ENCODE measurements at regions not wholly inside any gene's neighbourhood (a gene's known extent, or its start where the extent isn't known, plus 50 kb on each side); places are given as distances from the start of the nearest gene placed in this dataset.

DNA sequence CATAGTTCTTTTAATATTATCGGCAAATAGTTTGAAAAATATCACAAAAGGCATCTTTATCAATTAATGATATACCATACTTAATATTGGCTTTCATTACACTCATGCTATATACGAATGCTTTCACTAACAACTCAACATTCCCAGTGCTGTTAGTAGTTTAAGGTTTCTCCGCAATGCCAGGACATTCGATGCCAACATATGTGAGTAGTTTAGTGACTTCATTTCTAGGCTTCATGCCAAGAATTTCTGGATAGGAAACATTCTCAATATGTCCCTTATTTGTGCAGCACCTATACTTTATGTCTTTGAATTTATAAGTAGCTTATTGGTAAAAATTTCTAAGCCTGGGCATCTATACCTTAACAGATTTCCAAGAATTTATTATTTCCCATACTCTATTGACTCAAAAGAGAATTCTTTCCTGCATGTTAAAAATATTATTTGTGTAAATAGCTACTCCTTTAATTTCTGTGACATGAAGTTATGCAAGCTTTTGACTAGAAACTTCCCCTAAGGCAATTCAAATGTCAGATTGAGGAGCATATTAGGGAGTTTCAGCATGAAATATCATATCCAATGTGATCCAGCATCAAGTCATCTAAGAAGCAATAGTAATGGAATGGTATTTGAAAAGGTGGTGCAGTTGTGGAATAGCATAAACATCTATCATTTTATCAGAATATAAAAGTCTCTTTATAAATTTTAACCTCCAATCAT lies 236.0 kb upstream of the STXBP5 start:
- no peak for DNase-seq
- Histone ChIP-seq H3K27me3 (no peaks in the 10 kb centered on the region), H3K9me3 (no peaks in the 10 kb centered on the region), H3K4me1 (ENCODE audit: insufficient read depth) (no peaks in the 10 kb centered on the region), H3K4me3 (no peak overlapping the region), H3K27ac (no peak overlapping the region), H3K36me3 (no peaks in the 10 kb centered on the region)
- 24 to 75% (median 44%) methylated on average over 4 of the region's 4 CpGs for WGBS, 3 donors
- intact Hi-C loops (cut with DNase I) = no loop called here
- TF ChIP-seq EP300 (IDR thresholded peaks at IDR 0.05) = no peak
- no peak for TF ChIP-seq POLR2A (IDR thresholded peaks at IDR 0.05)
- TF ChIP-seq, protein P1, sequence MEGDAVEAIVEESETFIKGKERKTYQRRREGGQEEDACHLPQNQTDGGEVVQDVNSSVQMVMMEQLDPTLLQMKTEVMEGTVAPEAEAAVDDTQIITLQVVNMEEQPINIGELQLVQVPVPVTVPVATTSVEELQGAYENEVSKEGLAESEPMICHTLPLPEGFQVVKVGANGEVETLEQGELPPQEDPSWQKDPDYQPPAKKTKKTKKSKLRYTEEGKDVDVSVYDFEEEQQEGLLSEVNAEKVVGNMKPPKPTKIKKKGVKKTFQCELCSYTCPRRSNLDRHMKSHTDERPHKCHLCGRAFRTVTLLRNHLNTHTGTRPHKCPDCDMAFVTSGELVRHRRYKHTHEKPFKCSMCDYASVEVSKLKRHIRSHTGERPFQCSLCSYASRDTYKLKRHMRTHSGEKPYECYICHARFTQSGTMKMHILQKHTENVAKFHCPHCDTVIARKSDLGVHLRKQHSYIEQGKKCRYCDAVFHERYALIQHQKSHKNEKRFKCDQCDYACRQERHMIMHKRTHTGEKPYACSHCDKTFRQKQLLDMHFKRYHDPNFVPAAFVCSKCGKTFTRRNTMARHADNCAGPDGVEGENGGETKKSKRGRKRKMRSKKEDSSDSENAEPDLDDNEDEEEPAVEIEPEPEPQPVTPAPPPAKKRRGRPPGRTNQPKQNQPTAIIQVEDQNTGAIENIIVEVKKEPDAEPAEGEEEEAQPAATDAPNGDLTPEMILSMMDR (IDR thresholded peaks at IDR 0.05) = no peak

GRCh38 chr6:146972546-146972945 lies 231.7 kb upstream of the STXBP5 start:
- H3K27me3 ChIP-seq = no peaks in the 10 kb centered on the region
- 71 to 86% (median 81%) methylated on average over 6 of the region's 6 CpGs for WGBS, 3 donors
- TF ChIP-seq, protein P1 (IDR thresholded peaks at IDR 0.05) = no peak
- TF ChIP-seq POLR2A (IDR thresholded peaks at IDR 0.05) = no peak
- TF ChIP-seq EP300 (IDR thresholded peaks at IDR 0.05) = no peak
- no peaks in the 10 kb centered on the region for H3K4me1 ChIP-seq (ENCODE audit: insufficient read depth)
- intact Hi-C loops (cut with DNase I) = no loop called here
- DNase-seq = no peak
- no peaks in the 10 kb centered on the region for H3K36me3 ChIP-seq
- no peak overlapping the region for H3K27ac ChIP-seq
- no peaks in the 10 kb centered on the region for H3K9me3 ChIP-seq
- H3K4me3 ChIP-seq = no peak overlapping the region

- H3K36me3 ChIP-seq = no peaks in the 10 kb centered on the region
- H3K27me3 ChIP-seq = no peaks in the 10 kb centered on the region
- H3K4me3 ChIP-seq = no peak overlapping the region
- no peak overlapping the region for H3K27ac ChIP-seq
- no peaks in the 10 kb centered on the region for H3K4me1 ChIP-seq (ENCODE audit: insufficient read depth)
- H3K9me3 ChIP-seq = no peaks in the 10 kb centered on the region
- 63 to 73% (median 71%) methylated on average over 3 of the region's 3 CpGs for WGBS, 3 donors
- DNase-seq = no peak
- no peak for TF ChIP-seq EP300 (IDR thresholded peaks at IDR 0.05)
- TF ChIP-seq, protein P1 (IDR thresholded peaks at IDR 0.05) = no peak
- no peak for TF ChIP-seq POLR2A (IDR thresholded peaks at IDR 0.05)
- intact Hi-C loops (cut with DNase I) = no loop called here
Measured at GRCh38 chr6:146974351-146974750, 229.9 kb upstream of the STXBP5 start.

DNA sequence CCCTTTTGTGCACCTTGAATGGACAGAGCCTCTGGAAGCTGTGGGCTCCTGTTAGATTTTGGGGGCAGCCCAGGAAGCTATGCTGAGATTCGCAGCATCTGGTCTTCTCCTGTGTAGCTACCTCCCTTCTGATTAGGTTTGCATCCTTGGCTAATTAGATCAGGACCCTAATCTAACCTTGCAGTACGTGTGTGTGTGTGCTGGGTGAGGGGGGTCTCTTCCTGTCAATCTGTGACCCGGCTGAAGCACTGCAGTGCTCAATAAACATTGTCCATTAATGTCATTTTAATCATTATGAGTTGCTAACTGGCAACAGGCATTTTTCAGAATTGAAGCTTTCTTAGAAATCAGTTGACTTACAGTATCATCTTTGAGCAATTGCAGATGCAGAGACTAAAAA lies 229.1 kb upstream of the STXBP5 start:
- Histone ChIP-seq H3K27ac (no peak overlapping the region), H3K27me3 (no peaks in the 10 kb centered on the region), H3K36me3 (no peaks in the 10 kb centered on the region), H3K4me1 (ENCODE audit: insufficient read depth) (no peaks in the 10 kb centered on the region), H3K4me3 (no peak overlapping the region), H3K9me3 (no peaks in the 10 kb centered on the region)
- DNase-seq = no peak
- no peak for TF ChIP-seq POLR2A (IDR thresholded peaks at IDR 0.05)
- WGBS, 3 donors = 62 to 76% (median 64%) methylated on average over 3 of the region's 3 CpGs
- intact Hi-C loops (cut with DNase I) = no loop called here

GRCh38 chr6:146980900-146981329 lies 223.3 kb upstream of the STXBP5 start:
- Histone ChIP-seq H3K9me3 (no peaks in the 10 kb centered on the region), H3K27ac (no peak overlapping the region), H3K36me3 (no peaks in the 10 kb centered on the region), H3K4me1 (ENCODE audit: insufficient read depth) (no peaks in the 10 kb centered on the region), H3K4me3 (no peak overlapping the region), H3K27me3 (no peaks in the 10 kb centered on the region)
- intact Hi-C loops (cut with DNase I) = no loop called here
- DNase-seq = no peak
- TF ChIP-seq EP300 (IDR thresholded peaks at IDR 0.05) = no peak
- TF ChIP-seq, protein P1 (IDR thresholded peaks at IDR 0.05) = no peak
- 89 to 97% (median 94%) methylated on average over 4 of the region's 4 CpGs for WGBS, 3 donors

Measured in ovary (tissue), 7 donors.